ENCODE measurements at regions not wholly inside any gene's neighbourhood (a gene's known extent, or its start where the extent isn't known, plus 50 kb on each side); places are given as distances from the start of the nearest gene placed in this dataset.

- H3K4me3 ChIP-seq (ENCODE audit: low read depth, poor library complexity, severe bottlenecking), result no peak overlapping the region
- no peak for TF ChIP-seq POLR2A (IDR thresholded peaks at IDR 0.05)
- no peak for TF ChIP-seq CTCF (IDR thresholded peaks at IDR 0.05)
- no peak for DNase-seq (ENCODE audit: low spot score in 2 of 2)
- 48 to 52% methylated on average over 4 of the region's 4 CpGs for WGBS, 2 donors
- intact Hi-C loops (cut with DNase I; ENCODE audit: low total_unique reads), result no loop called here
These were observed 531.7 kb downstream of the ETV1 start for GRCh38 chr7:13457790-13458189.

GRCh38 chr7:13466874-13467547 is 522.5 kb downstream of the ETV1 start:
- intact Hi-C loops (cut with DNase I; ENCODE audit: low total_unique reads), result no loop called here
- DNase-seq (ENCODE audit: low spot score in 2 of 2), result no peak
- 53 to 58% methylated on average over 7 of the region's 7 CpGs for WGBS, 2 donors
- TF ChIP-seq POLR2A (IDR thresholded peaks at IDR 0.05) (no peak), CTCF (IDR thresholded peaks at IDR 0.05) (no peak)
- no peak overlapping the region for H3K4me3 ChIP-seq (ENCODE audit: low read depth, poor library complexity, severe bottlenecking)

- no peak for TF ChIP-seq CTCF (IDR thresholded peaks at IDR 0.05)
- TF ChIP-seq POLR2A (IDR thresholded peaks at IDR 0.05), result no peak
- WGBS, 2 donors, result 74 to 75% methylated on average over 2 of the region's 2 CpGs
- intact Hi-C loops (cut with DNase I; ENCODE audit: low total_unique reads), result no loop called here
- no peak for DNase-seq (ENCODE audit: low spot score in 2 of 2)
- no peak overlapping the region for H3K4me3 ChIP-seq (ENCODE audit: low read depth, poor library complexity, severe bottlenecking)
These were observed 512.5 kb downstream of the ETV1 start for GRCh38 chr7:13476881-13477444.

DNA sequence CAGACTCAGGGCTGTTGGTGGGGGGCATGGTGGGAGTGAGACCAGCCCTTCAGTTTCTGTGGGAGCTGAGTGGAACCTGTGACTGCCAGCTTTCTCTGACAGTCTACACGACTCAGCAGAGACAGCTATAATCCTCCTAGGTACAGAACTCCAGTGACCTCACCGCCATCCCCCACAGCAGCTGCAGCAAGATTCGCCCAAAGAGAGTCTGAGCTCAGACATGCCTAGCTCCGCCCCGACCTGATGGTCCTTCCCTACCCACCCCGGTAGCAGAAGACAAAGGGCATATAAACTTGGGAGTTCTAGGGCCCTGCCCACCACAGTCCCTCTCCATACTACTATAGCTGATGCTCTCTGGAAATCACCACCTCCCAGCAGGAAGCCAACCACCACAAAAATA is 500.1 kb downstream of the ETV1 start:
- peak in 1 of 2 donors; percentile 79 for DNase-seq (ENCODE audit: low spot score in 2 of 2)
- intact Hi-C loops (cut with DNase I; ENCODE audit: low total_unique reads), result no loop called here
- WGBS, 2 donors, result 83 to 92% methylated on average over 6 of the region's 6 CpGs
- H3K4me3 ChIP-seq (ENCODE audit: low read depth, poor library complexity, severe bottlenecking), result no peak overlapping the region
- no peak for TF ChIP-seq CTCF (IDR thresholded peaks at IDR 0.05)
- no peak for TF ChIP-seq POLR2A (IDR thresholded peaks at IDR 0.05)

- intact Hi-C loops (cut with DNase I; ENCODE audit: low total_unique reads), result no loop called here
- no peak for DNase-seq (ENCODE audit: low spot score in 2 of 2)
- TF ChIP-seq POLR2A (IDR thresholded peaks at IDR 0.05) (no peak), CTCF (IDR thresholded peaks at IDR 0.05) (no peak)
- H3K4me3 ChIP-seq (ENCODE audit: low read depth, poor library complexity, severe bottlenecking), result no peak overlapping the region
These were observed 492.5 kb downstream of the ETV1 start for GRCh38 chr7:13496976-13497375.

- TF ChIP-seq CTCF (IDR thresholded peaks at IDR 0.05), result no peak
- no peak for TF ChIP-seq POLR2A (IDR thresholded peaks at IDR 0.05)
- no peak overlapping the region for H3K4me3 ChIP-seq (ENCODE audit: low read depth, poor library complexity, severe bottlenecking)
- intact Hi-C loops (cut with DNase I; ENCODE audit: low total_unique reads), result no loop called here
- 30 to 45% methylated on average over 1 of the region's 1 CpG for WGBS, 2 donors
- no peak for DNase-seq (ENCODE audit: low spot score in 2 of 2)
These were observed 480.9 kb downstream of the ETV1 start for GRCh38 chr7:13508586-13508985.
